Brain microvascular endothelial cell (primary cell): ENCODE measurements at regions not wholly inside any gene's neighbourhood (a gene's known extent, or its start where the extent isn't known, plus 50 kb on each side); places are given as distances from the start of the nearest gene placed in this dataset.

Experiments used
- DNase-seq: peaks from one replicate; pipeline ENCODE4 v3.0.0-alpha.2; 2020
- H3K27ac ChIP-seq: fragments of 250-450 bp; sonication (Bioruptor Pico); 2 replicates; pipeline ENCODE4 v1.5.1; 2020; ENCODE audit warnings: mild to moderate bottlenecking, moderate library complexity
- H3K27me3 ChIP-seq: fragments of 250-450 bp; sonication (Bioruptor Pico); replicated peaks from 2 replicates; pipeline ENCODE4 v1.5.1; 2020; ENCODE audit warnings: mild to moderate bottlenecking
- H3K36me3 ChIP-seq: fragments of 250-450 bp; sonication (Bioruptor Pico); replicated peaks from 2 replicates; pipeline ENCODE4 v1.5.1; 2020; ENCODE audit warnings: mild to moderate bottlenecking
- H3K4me3 ChIP-seq: 2 replicates; pipeline ENCODE4 v1.5.1; 2011; ENCODE audit warnings: low read depth, mild to moderate bottlenecking, control low read depth, low read length, moderate library complexity
- CTCF ChIP-seq: IDR thresholded peaks from 2 replicates; pipeline ENCODE4 v1.5.1; 2011; ENCODE audit warnings: low read depth, mild to moderate bottlenecking, moderate library complexity, low read length, control low read depth, inconsistent platforms; ENCODE audit errors: missing control alignments
- in situ Hi-C: cut with HindIII; loops from 2 replicates; pipeline ENCODE4 v1.10.0; 2017; ENCODE audit warnings: low sequenced_read_pairs, low pct_ligation_motif_present

- H3K4me3 ChIP-seq: no peak overlapping the region
- no peaks in the 10 kb centered on the region for H3K27me3 ChIP-seq
- in situ Hi-C loops: no loop called here
- H3K27ac ChIP-seq: no peak overlapping the region
- no peak for TF ChIP-seq CTCF
- no peak for DNase-seq
- H3K36me3 ChIP-seq: no peaks in the 10 kb centered on the region
These were observed 85.0 kb downstream of the ADRA2C start for GRCh38 chr4:3851211-3851610.

GRCh38 chr4:3851881-3852280, 85.7 kb downstream of the ADRA2C start:
- no peaks in the 10 kb centered on the region for H3K36me3 ChIP-seq
- H3K27ac ChIP-seq: no peak overlapping the region
- no peak overlapping the region for H3K4me3 ChIP-seq
- H3K27me3 ChIP-seq: no peaks in the 10 kb centered on the region
- DNase-seq: no peak
- no peak for TF ChIP-seq CTCF
- in situ Hi-C loops: no loop called here

GRCh38 chr4:3852309-3852708, 86.1 kb downstream of the ADRA2C start:
- in situ Hi-C loops: no loop called here
- no peak overlapping the region for H3K27ac ChIP-seq

GRCh38 chr4:3852711-3853110, 86.5 kb downstream of the ADRA2C start:
- no peaks in the 10 kb centered on the region for H3K27me3 ChIP-seq
- no peaks in the 10 kb centered on the region for H3K36me3 ChIP-seq
- H3K27ac ChIP-seq: no peak overlapping the region

More at GRCh38 chr4:3852309-3852708, 86.1 kb downstream of the ADRA2C start:
- TF ChIP-seq CTCF: no peak
- Histone ChIP-seq H3K27me3 (no peaks in the 10 kb centered on the region), H3K4me3 (no peak overlapping the region), H3K36me3 (no peaks in the 10 kb centered on the region)
- DNase-seq: no peak

GRCh38 chr4:3853388-3854035, 87.3 kb downstream of the ADRA2C start:
- no peak for DNase-seq
- Histone ChIP-seq H3K27me3 (no peaks in the 10 kb centered on the region), H3K27ac (no peak overlapping the region), H3K4me3 (no peak overlapping the region), H3K36me3 (no peaks in the 10 kb centered on the region)
- in situ Hi-C loops: no loop called here
- no peak for TF ChIP-seq CTCF

More at GRCh38 chr4:3852711-3853110, 86.5 kb downstream of the ADRA2C start:
- H3K4me3 ChIP-seq: no peak overlapping the region
- no peak for DNase-seq
- in situ Hi-C loops: no loop called here
- TF ChIP-seq CTCF: no peak

GRCh38 chr4:3854661-3855060, 88.5 kb downstream of the ADRA2C start:
- no peaks in the 10 kb centered on the region for H3K36me3 ChIP-seq
- in situ Hi-C loops: no loop called here
- no peak for DNase-seq

More at GRCh38 chr4:3854661-3855060, 88.5 kb downstream of the ADRA2C start:
- no peaks in the 10 kb centered on the region for H3K27me3 ChIP-seq
- H3K27ac ChIP-seq: no peak overlapping the region
- no peak overlapping the region for H3K4me3 ChIP-seq
- TF ChIP-seq CTCF: no peak
